Esophagus (tissue), 2 donors: ENCODE measurements at regions not wholly inside any gene's neighbourhood (a gene's known extent, or its start where the extent isn't known, plus 50 kb on each side); places are given as distances from the start of the nearest gene placed in this dataset.

ENCODE experiments used
- H3K27ac ChIP-seq, 2 donors: one replicate each; pipeline ENCODE4 v1.5.1; 2013; ENCODE audit warnings: low read depth in 2 of 2, mild to moderate bottlenecking in 2 of 2, inconsistent platforms in 1 of 2, low read length in 1 of 2, moderate library complexity in 1 of 2
- H3K27me3 ChIP-seq, 2 donors: one replicate each; pipeline ENCODE4 v1.6.1; 2013; ENCODE audit warnings: low read length in 2 of 2, control low read depth in 1 of 2, mild to moderate bottlenecking in 1 of 2; ENCODE audit not compliant: insufficient read depth in 2 of 2, control insufficient read depth in 1 of 2
- H3K36me3 ChIP-seq, 2 donors: one replicate each; pipeline ENCODE4 v1.6.1; 2013; ENCODE audit warnings: low read length in 1 of 2; ENCODE audit not compliant: control insufficient read depth in 2 of 2, insufficient read depth in 2 of 2
- H3K4me1 ChIP-seq, 2 donors: one replicate each; pipeline ENCODE4 v1.6.1; 2013; ENCODE audit warnings: low read length in 1 of 2; ENCODE audit not compliant: control insufficient read depth in 2 of 2, insufficient read depth in 2 of 2
- H3K4me3 ChIP-seq, 2 donors: one replicate each; pipeline ENCODE4 v1.5.1; 2013; ENCODE audit warnings: low read length in 2 of 2, mild to moderate bottlenecking in 2 of 2, low read depth in 1 of 2, moderate library complexity in 1 of 2
- H3K9me3 ChIP-seq, 2 donors: one replicate each; pipeline ENCODE4 v1.6.1; 2013; ENCODE audit warnings: mild to moderate bottlenecking in 2 of 2, low read depth in 1 of 2, low read length in 1 of 2, moderate library complexity in 1 of 2; ENCODE audit not compliant: control insufficient read depth in 2 of 2, insufficient read depth in 1 of 2
- WGBS, 2 donors: extraction: QIAGEN DNeasy Blood & Tissue Kit; methylation state at CpG; one replicate each; pipeline ENCODE4 v1.1.7; 2013; 5-methylcytosine and 5-hydroxymethylcytosine counted together
- donor health status: healthy with polysubstance abuse.
- donor health status: Bipolar disorder and iron deficiency.

DNA sequence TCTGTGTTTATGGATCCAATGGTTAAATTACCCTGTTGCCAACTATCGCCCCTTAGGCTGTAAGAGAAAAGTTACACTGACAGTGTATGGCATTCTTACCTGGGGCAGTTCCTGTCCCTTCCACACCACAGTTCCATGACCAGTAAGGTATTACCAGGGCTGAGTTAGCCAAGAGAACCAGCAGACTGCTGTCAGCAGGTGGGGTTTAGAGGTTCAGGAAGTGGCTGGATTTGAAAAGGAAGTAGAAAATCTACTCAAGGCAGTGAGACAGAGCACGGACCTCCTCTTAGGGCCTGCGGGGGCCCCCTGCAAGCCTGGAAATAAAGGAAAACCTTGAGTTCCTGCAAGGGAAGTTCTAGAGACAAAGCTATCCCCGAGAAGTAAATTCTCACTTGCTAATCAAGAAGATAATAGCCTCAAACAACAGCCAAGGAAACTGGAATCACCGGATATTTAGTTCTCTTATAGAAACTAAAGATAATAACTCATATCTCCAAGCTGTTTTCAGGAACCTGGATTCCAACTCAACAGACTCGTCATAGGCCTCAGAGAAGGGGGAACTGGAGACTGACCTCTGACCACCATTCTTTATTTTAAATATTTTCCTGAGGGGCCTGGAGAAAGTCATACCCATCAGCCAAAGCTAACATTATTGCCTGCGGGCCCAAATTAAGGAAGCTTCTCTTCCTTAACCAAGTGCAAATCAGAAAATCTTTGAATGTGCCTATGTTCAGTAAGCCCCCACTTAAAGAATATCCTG, 161.7 kb downstream of the ANXA2 start:
- Histone ChIP-seq H3K4me1 (no peaks in the 10 kb centered on the region), H3K9me3 (no peaks in the 10 kb centered on the region), H3K36me3 (no peaks in the 10 kb centered on the region), H3K27me3 (peaks cover 0 to 3% of the 10 kb centered on the region in 2 donors), H3K4me3 (no peak overlapping the region), H3K27ac (no peak overlapping the region)
- 62 to 70% methylated on average over 7 of the region's 7 CpGs for WGBS, 2 donors

DNA sequence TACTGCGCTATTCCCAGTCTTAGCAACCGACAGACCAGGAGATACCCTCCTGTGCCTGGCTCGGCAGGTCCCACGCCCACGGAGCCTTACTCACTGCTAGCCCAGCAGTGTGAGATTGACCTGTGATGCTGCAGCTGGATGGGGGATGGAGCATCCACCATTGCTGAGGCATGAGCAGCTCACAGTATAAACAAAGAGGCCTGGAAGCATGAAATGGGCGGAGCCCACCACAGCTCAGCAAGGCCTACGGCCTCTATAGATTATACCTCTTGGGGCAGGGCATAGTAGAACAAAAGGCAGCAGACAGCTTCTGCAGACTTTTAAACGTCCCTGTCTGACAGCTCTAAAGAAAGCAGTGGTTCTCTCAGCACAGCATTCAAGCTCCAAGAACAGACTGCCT, 160.3 kb downstream of the ANXA2 start:
- H3K4me1 ChIP-seq, result no peaks in the 10 kb centered on the region
- no peak overlapping the region for H3K4me3 ChIP-seq
- WGBS, 2 donors, result 59 to 63% methylated on average over 8 of the region's 8 CpGs
- H3K36me3 ChIP-seq, result no peaks in the 10 kb centered on the region
- no peaks in the 10 kb centered on the region for H3K9me3 ChIP-seq
- no peak overlapping the region for H3K27ac ChIP-seq
- peaks cover 0 to 3% of the 10 kb centered on the region in 2 donors for H3K27me3 ChIP-seq

GRCh38 chr15:60243769-60244168, 154.0 kb downstream of the ANXA2 start:
- no peak overlapping the region for H3K4me3 ChIP-seq
- no peaks in the 10 kb centered on the region for H3K27me3 ChIP-seq
- no peaks in the 10 kb centered on the region for H3K36me3 ChIP-seq
- 61 to 72% methylated on average over 4 of the region's 4 CpGs for WGBS, 2 donors
- H3K27ac ChIP-seq, result no peak overlapping the region
- no peaks in the 10 kb centered on the region for H3K4me1 ChIP-seq
- no peaks in the 10 kb centered on the region for H3K9me3 ChIP-seq

DNA sequence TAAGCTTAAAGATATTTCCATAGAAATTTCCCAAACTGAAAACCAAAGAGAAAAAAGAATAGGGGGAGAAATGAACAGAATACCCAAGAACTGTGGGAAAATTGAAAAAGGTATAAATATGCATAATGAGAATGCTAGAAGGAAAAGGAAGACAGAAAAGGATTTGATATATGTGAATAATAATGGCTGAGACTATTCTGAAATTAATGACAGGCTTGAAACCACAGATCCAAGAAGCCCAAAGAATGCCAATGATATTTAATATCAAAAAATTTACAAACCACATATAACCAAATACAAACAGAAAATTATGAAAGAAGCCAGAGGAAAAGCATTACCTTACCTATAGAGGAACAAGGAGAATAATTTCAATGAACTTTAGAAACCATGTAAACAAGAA, 153.0 kb downstream of the ANXA2 start:
- Histone ChIP-seq H3K9me3 (no peaks in the 10 kb centered on the region), H3K27me3 (no peaks in the 10 kb centered on the region), H3K4me3 (no peak overlapping the region), H3K36me3 (no peaks in the 10 kb centered on the region), H3K4me1 (no peaks in the 10 kb centered on the region), H3K27ac (no peak overlapping the region)

GRCh38 chr15:60250316-60250715, 147.5 kb downstream of the ANXA2 start:
- no peak overlapping the region for H3K4me3 ChIP-seq
- H3K9me3 ChIP-seq, result no peaks in the 10 kb centered on the region
- no peaks in the 10 kb centered on the region for H3K27me3 ChIP-seq
- no peaks in the 10 kb centered on the region for H3K4me1 ChIP-seq
- H3K36me3 ChIP-seq, result no peaks in the 10 kb centered on the region
- 51 to 62% methylated on average over 3 of the region's 3 CpGs for WGBS, 2 donors
- H3K27ac ChIP-seq, result no peak overlapping the region

DNA sequence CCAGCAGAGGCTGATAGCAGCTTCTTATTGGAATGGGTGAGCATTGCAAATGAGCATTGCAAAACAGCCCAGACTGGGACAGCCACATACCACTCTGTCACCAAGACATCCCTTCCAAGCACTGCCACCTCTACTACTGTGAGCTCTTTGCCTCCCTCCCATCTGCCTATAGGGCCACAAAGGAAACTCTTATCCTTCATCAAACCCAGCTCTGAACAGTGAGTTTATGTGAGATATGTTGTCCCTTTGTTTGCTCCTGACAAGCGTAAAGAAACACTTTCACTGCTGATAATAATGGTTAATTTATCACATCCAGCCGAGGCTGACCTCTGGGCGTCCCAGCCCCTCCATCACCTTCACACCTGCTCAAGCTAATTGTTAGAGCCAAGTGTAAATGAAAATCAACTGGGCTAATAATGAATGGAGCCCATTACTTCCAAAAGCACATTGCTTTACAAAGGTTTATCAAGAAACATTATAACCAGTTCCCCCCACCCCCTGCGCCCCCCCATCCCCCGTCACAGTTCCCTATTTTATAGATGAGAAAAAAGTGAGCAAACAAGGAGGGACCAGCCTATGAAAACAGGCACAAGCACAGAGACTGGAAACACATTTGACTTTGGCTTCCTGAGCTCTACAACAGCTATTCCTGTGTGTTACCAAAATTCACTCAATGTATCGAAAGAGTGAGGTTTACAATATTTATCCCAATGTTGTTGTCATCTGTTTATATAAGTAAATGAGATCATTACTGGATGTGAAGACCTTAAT, 146.3 kb downstream of the ANXA2 start:
- 45 to 54% methylated on average over 6 of the region's 6 CpGs for WGBS, 2 donors
- no peaks in the 10 kb centered on the region for H3K36me3 ChIP-seq
- no peak overlapping the region for H3K4me3 ChIP-seq
- no peak overlapping the region for H3K27ac ChIP-seq
- no peaks in the 10 kb centered on the region for H3K27me3 ChIP-seq
- H3K9me3 ChIP-seq, result no peaks in the 10 kb centered on the region
- no peaks in the 10 kb centered on the region for H3K4me1 ChIP-seq

DNA sequence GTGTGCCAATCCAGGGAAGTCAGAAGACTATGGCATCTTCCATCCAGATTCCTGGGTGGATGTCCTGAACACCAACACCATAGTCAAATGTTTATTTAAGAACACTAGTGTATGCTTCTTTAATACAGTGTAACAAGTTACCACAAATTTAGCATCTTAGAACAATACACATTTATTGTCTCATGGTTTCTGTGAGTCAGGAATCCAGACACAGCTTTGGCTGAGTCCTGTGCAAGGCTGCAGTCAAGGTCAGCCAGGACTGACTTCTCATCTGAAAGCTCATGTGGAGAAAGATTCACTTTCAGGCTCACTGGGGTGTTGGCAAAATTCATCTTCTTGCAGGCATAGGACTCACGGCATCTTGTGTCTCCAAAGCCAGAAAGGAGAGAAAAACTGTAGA, 143.4 kb downstream of the ANXA2 start:
- 89 to 100% methylated on average over 1 of the region's 1 CpG for WGBS, 2 donors
- no peaks in the 10 kb centered on the region for H3K9me3 ChIP-seq
- H3K4me3 ChIP-seq, result no peak overlapping the region
- no peaks in the 10 kb centered on the region for H3K4me1 ChIP-seq
- no peak overlapping the region for H3K27ac ChIP-seq
- H3K36me3 ChIP-seq, result no peaks in the 10 kb centered on the region
- no peaks in the 10 kb centered on the region for H3K27me3 ChIP-seq

- H3K4me3 ChIP-seq, result no peak overlapping the region
- H3K9me3 ChIP-seq, result no peaks in the 10 kb centered on the region
- no peaks in the 10 kb centered on the region for H3K27me3 ChIP-seq
- WGBS, 2 donors, result 25 to 46% methylated on average over 2 of the region's 2 CpGs
- no peak overlapping the region for H3K27ac ChIP-seq
- H3K4me1 ChIP-seq, result no peaks in the 10 kb centered on the region
- H3K36me3 ChIP-seq, result no peaks in the 10 kb centered on the region
Observed at GRCh38 chr15:60255390-60255789, 142.4 kb downstream of the ANXA2 start.

- no peaks in the 10 kb centered on the region for H3K4me1 ChIP-seq
- WGBS, 2 donors, result 40 to 52% methylated on average over 5 of the region's 5 CpGs
- no peaks in the 10 kb centered on the region for H3K27me3 ChIP-seq
- H3K9me3 ChIP-seq, result no peaks in the 10 kb centered on the region
- no peak overlapping the region for H3K27ac ChIP-seq
- no peak overlapping the region for H3K4me3 ChIP-seq
- H3K36me3 ChIP-seq, result no peaks in the 10 kb centered on the region
Observed at GRCh38 chr15:60257591-60258159, 140.1 kb downstream of the ANXA2 start.
